Type B pancreatic cell (in vitro differentiated cells): ENCODE measurements at regions not wholly inside any gene's neighbourhood (a gene's known extent, or its start where the extent isn't known, plus 50 kb on each side); places are given as distances from the start of the nearest gene placed in this dataset.
"Not testable (repeated sequence)": the region's sequence is repeated elsewhere in the genome, so short reads cannot be mapped to it uniquely, and the experiment has no call there.

Experiments
- DNase-seq: peaks from one replicate; pipeline ENCODE4 v3.0.0; 2021; ENCODE audit warnings: mixed read lengths; ENCODE audit not compliant: unreplicated experiment; ENCODE audit errors: extremely low spot score
- H3K27ac Mint-ChIP-seq: 2 replicates; pipeline ENCODE4 v1.8.0; 2021; ENCODE audit warnings: mild to moderate bottlenecking, mixed read lengths
- H3K27me3 Mint-ChIP-seq: 2 replicates; pipeline ENCODE4 v1.8.0; 2021; ENCODE audit warnings: mixed read lengths
- H3K36me3 Mint-ChIP-seq: 2 replicates; pipeline ENCODE4 v1.8.0; 2021; ENCODE audit warnings: mixed read lengths
- H3K4me1 Mint-ChIP-seq: one replicate; pipeline ENCODE4 v1.8.0; 2021; ENCODE audit warnings: mixed read lengths; ENCODE audit not compliant: unreplicated experiment
- H3K4me3 Mint-ChIP-seq: 2 replicates; pipeline ENCODE4 v1.8.0; 2021; ENCODE audit warnings: mild to moderate bottlenecking, mixed read lengths
- H3K9me3 Mint-ChIP-seq: 2 replicates; pipeline ENCODE4 v1.8.0; 2021; ENCODE audit warnings: mixed read lengths
- CTCF ChIP-seq: fragments of 200-600 bp; sonication (generic); conservative IDR thresholded peaks from 2 replicates; pipeline ENCODE4 v1.5.0; 2021; ENCODE audit warnings: antibody characterized with exemption, mild to moderate bottlenecking

DNA sequence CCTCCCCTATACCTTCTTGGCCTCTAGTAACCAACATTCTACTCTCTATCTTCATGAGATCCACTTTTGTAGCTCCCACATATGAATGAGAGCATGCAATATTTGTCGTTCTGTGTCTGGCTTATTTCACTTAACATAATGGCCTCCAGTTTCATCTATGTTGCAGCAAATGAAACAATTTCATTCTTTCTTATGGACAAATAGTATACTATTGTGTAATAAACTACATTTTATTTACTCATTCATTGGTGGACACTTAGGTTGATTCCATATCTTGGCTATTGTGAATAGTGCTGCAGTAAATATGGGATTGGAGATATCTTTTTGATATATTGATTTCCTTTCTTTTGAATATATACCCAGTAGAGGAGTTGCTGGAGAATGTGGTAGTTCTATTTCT, 151.1 kb downstream of the JRKL start:
- H3K36me3 Mint-ChIP-seq: no peaks in the 10 kb centered on the region
- TF ChIP-seq CTCF: no peak
- peaks cover 4% of the 10 kb centered on the region for H3K9me3 Mint-ChIP-seq
- no peak for DNase-seq
- no peak overlapping the region for H3K4me3 Mint-ChIP-seq
- no peaks in the 10 kb centered on the region for H3K4me1 Mint-ChIP-seq
- H3K27me3 Mint-ChIP-seq: no peaks in the 10 kb centered on the region
- H3K27ac Mint-ChIP-seq: no peak overlapping the region

GRCh38 chr11:96543177-96543576, 153.4 kb downstream of the JRKL start:
- H3K27me3 Mint-ChIP-seq: peaks cover 5% of the 10 kb centered on the region
- no peak for TF ChIP-seq CTCF
- H3K36me3 Mint-ChIP-seq: no peaks in the 10 kb centered on the region
- H3K27ac Mint-ChIP-seq: no peak overlapping the region
- DNase-seq: no peak
- no peaks in the 10 kb centered on the region for H3K4me1 Mint-ChIP-seq
- H3K4me3 Mint-ChIP-seq: no peak overlapping the region
- H3K9me3 Mint-ChIP-seq: peaks cover 4% of the 10 kb centered on the region

DNA sequence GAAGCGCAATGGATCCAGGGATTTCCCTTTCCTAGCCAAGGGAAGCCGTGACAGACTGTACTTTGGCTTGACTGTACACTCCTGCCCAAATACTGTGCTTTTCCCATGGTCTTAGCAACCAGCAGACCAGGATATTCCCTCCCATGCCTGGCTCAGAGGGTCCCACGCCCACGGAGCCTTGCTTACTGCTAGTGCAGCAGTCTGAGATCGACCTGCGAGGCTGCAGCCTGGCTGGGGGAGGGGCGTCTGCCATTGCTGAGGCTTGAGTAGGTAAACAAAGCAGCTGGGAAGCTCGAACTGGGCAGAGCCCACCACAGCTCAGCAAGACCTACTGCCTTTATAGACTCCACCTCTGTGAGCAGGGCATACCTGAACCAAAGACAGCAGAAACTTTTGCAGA, 155.4 kb downstream of the JRKL start:
- H3K27ac Mint-ChIP-seq, H3K27me3 Mint-ChIP-seq, H3K36me3 Mint-ChIP-seq, H3K9me3 Mint-ChIP-seq, H3K4me1 Mint-ChIP-seq, H3K4me3 Mint-ChIP-seq, DNase-seq: not testable (repeated sequence)

GRCh38 chr11:96551136-96551535, 161.3 kb downstream of the JRKL start:
- no peak for DNase-seq
- peaks cover 10% of the 10 kb centered on the region for H3K27me3 Mint-ChIP-seq
- H3K36me3 Mint-ChIP-seq: no peaks in the 10 kb centered on the region
- no peaks in the 10 kb centered on the region for H3K9me3 Mint-ChIP-seq
- no peak overlapping the region for H3K4me3 Mint-ChIP-seq
- H3K27ac Mint-ChIP-seq: no peak overlapping the region
- no peaks in the 10 kb centered on the region for H3K4me1 Mint-ChIP-seq
- TF ChIP-seq CTCF: no peak

DNA sequence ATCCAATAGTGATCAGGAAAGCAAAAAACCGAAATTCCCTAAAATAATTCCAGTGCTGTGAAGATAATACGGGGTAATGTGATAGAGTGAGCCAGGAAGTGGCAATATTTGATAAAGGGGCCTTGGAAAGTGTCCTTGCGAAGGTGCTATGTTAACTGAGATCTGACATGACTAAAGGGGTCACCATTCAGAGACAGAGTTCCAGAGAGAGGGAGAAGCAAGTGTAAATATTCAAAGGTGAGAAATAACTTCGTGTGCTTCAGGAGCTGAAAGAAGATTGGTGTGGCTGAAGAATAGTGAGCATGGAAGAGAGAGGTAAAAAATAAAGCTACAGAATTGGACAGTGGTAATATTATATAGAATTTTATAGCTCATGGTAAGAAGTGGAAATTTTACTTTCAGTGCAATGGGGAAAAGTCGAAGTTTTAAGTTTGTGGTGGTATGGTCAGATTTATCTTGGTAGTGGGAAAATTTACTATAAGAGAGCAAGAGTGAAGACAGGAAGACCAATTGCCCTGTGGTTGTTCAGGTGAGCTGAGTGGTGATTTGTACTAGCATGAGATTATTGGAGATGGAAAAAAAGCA, 164.5 kb downstream of the JRKL start:
- Mint-ChIP-seq H3K36me3 (no peaks in the 10 kb centered on the region), H3K9me3 (no peaks in the 10 kb centered on the region), H3K27me3 (peaks cover 5% of the 10 kb centered on the region), H3K4me1 (no peaks in the 10 kb centered on the region), H3K27ac (no peak overlapping the region), H3K4me3 (no peak overlapping the region)
- DNase-seq: no peak
- TF ChIP-seq CTCF: no peak

- DNase-seq: not testable (repeated sequence)
These were observed 166.0 kb downstream of the JRKL start for GRCh38 chr11:96555826-96556225.

DNA sequence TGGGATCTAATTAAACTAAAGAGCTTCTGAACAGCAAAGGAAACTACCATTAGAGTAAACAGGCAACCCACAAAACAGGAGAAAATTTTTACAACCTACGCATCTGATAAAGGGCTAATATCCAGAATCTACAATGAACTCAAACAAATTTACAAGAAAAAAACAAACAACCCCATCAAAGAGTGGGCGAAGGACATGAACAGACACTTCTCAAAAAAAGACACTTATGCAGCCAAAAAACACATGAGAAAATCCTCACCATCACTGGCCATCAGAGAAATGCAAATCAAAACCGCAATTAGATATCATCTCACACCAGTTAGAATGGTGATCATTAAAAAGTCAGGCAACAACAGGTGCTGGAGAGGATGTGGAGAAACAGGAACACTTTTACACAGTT, 170.9 kb downstream of the JRKL start:
- H3K9me3 Mint-ChIP-seq, H3K27me3 Mint-ChIP-seq, H3K36me3 Mint-ChIP-seq, DNase-seq, H3K4me3 Mint-ChIP-seq, H3K4me1 Mint-ChIP-seq, H3K27ac Mint-ChIP-seq: not testable (repeated sequence)

More at GRCh38 chr11:96555826-96556225, 166.0 kb downstream of the JRKL start:
- H3K36me3 Mint-ChIP-seq, H3K4me3 Mint-ChIP-seq, H3K4me1 Mint-ChIP-seq, H3K27me3 Mint-ChIP-seq, H3K27ac Mint-ChIP-seq, H3K9me3 Mint-ChIP-seq: not testable (repeated sequence)
